Ishikawa (cell line): ENCODE measurements at regions not wholly inside any gene's neighbourhood (a gene's known extent, or its start where the extent isn't known, plus 50 kb on each side); places are given as distances from the start of the nearest gene placed in this dataset.

Experiments
- EP300 ChIP-seq: IDR thresholded peaks from 2 replicates; pipeline ENCODE4 v1.6.1; 2012; ENCODE audit warnings: borderline replicate concordance
- FOXM1 ChIP-seq: IDR thresholded peaks from 2 replicates; pipeline ENCODE4 v1.6.1; 2012; ENCODE audit warnings: low read depth, borderline replicate concordance
- MAX ChIP-seq: IDR thresholded peaks from 2 replicates; pipeline ENCODE4 v1.6.1; 2012
- RAD21 ChIP-seq: IDR thresholded peaks from 2 replicates; pipeline ENCODE4 v1.6.1; 2012; ENCODE audit warnings: low read depth
- REST ChIP-seq: IDR thresholded peaks from 2 replicates; pipeline ENCODE4 v1.6.1; 2012; ENCODE audit warnings: low read depth, mild to moderate bottlenecking
- TCF12 ChIP-seq: IDR thresholded peaks from 2 replicates; pipeline ENCODE4 v1.6.1; 2012; ENCODE audit warnings: low read depth
- USF1 ChIP-seq: IDR thresholded peaks from 2 replicates; pipeline ENCODE4 v1.6.1; 2012

GRCh38 chr10:105969884-105970377, 1194.6 kb downstream of the SORCS1 start:
- TF ChIP-seq USF1 (no peak), MAX (no peak), FOXM1 (no peak), TCF12 (no peak), REST (no peak), RAD21 (no peak), EP300 (no peak)
